Adrenal gland (tissue), 5 donors: ENCODE measurements at regions not wholly inside any gene's neighbourhood (a gene's known extent, or its start where the extent isn't known, plus 50 kb on each side); places are given as distances from the start of the nearest gene placed in this dataset.
"Not testable (repeated sequence)": the region's sequence is repeated elsewhere in the genome, so short reads cannot be mapped to it uniquely, and the experiment has no call there.

Experiments used
- POLR2A ChIP-seq, 2 donors: fragments of 450-650 bp; IDR thresholded peaks; one replicate each; pipeline ENCODE4 v1.6.1; 2017; ENCODE audit warnings: antibody characterized with exemption in 2 of 2, mild to moderate bottlenecking in 2 of 2, moderate library complexity in 1 of 2
- TF ChIP-seq, protein P1 (sequence below), 6 experiments: fragments of 450-650 bp in 4 of 6; fragments of 200-600 bp in 2 of 6; sonication (generic) in 1 of 6; IDR thresholded peaks; 1 replicate in 5 of 6; 2 replicates in 1 of 6; pipeline versions ENCODE4 v1.5.1 to v1.8.0; 2016 to 2021; ENCODE audit warnings: antibody characterized with exemption in 6 of 6, mild to moderate bottlenecking in 2 of 6, moderate library complexity in 1 of 6
- donor health status: DM: no; HTN: no; CAD: no.

DNA sequence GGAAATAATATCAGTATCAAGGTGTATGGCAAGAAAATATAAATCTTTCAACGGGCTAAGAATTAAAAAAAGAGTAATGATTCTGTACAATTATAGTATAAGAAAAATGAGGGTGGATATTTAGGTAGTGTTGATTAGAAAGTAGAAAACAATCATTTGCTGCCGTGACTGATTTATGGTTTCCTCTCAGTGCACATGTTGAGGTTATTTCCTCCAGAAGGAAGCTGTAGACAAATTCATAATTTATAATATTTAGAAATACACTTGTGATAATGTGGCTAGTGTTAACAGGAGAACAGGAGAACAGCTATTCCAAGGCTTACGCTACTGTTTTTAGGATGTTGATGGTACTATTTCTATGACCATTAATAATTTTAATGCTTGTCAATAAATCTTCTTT is 153.4 kb downstream of the GOLGA6L6 start:
- TF ChIP-seq POLR2A (IDR thresholded peaks at IDR 0.05) = not testable (repeated sequence)
- TF ChIP-seq, protein P1, sequence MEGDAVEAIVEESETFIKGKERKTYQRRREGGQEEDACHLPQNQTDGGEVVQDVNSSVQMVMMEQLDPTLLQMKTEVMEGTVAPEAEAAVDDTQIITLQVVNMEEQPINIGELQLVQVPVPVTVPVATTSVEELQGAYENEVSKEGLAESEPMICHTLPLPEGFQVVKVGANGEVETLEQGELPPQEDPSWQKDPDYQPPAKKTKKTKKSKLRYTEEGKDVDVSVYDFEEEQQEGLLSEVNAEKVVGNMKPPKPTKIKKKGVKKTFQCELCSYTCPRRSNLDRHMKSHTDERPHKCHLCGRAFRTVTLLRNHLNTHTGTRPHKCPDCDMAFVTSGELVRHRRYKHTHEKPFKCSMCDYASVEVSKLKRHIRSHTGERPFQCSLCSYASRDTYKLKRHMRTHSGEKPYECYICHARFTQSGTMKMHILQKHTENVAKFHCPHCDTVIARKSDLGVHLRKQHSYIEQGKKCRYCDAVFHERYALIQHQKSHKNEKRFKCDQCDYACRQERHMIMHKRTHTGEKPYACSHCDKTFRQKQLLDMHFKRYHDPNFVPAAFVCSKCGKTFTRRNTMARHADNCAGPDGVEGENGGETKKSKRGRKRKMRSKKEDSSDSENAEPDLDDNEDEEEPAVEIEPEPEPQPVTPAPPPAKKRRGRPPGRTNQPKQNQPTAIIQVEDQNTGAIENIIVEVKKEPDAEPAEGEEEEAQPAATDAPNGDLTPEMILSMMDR (IDR thresholded peaks at IDR 0.05) = not testable (repeated sequence)
